ENCODE measurements at regions not wholly inside any gene's neighbourhood (a gene's known extent, or its start where the extent isn't known, plus 50 kb on each side); places are given as distances from the start of the nearest gene placed in this dataset.

- TF ChIP-seq POLR2AphosphoS5 (IDR thresholded peaks at IDR 0.05; ENCODE audit: borderline replicate concordance, low read depth, low read length) (no peak), EZH2 (IDR thresholded peaks at IDR 0.05) (no peak), FOXP2 (optimal IDR thresholded peaks at IDR 0.05; ENCODE audit: control extremely low read depth, extremely low read length, insufficient read depth) (no peak)
These were observed 521.9 kb downstream of the TBC1D22A start for GRCh38 chr22:47284360-47284759.
